Renal cortical epithelial cell (primary cell): ENCODE measurements at regions not wholly inside any gene's neighbourhood (a gene's known extent, or its start where the extent isn't known, plus 50 kb on each side); places are given as distances from the start of the nearest gene placed in this dataset.
A peak's percentile ranks its signal among the peaks of the same experiment; 100 is the strongest.

Source experiments
- DNase-seq: peaks from one replicate; pipeline ENCODE4 v3.0.0-alpha.2; 2011; ENCODE audit warnings: low read depth

GRCh38 chr2:236871500-236872001 is 214.1 kb upstream of the COPS8 start:
- peak; percentile 96 for DNase-seq

- DNase-seq = no peak
Measured at GRCh38 chr2:236872015-236872414, 213.7 kb upstream of the COPS8 start.

GRCh38 chr2:236872981-236873380 is 212.7 kb upstream of the COPS8 start:
- DNase-seq = no peak

- no peak for DNase-seq
Measured at GRCh38 chr2:236873636-236874035, 212.1 kb upstream of the COPS8 start.

GRCh38 chr2:236874866-236875481 is 210.7 kb upstream of the COPS8 start:
- DNase-seq = no peak

GRCh38 chr2:236875906-236876505 is 209.7 kb upstream of the COPS8 start:
- DNase-seq = no peak

GRCh38 chr2:236876642-236877041 is 209.0 kb upstream of the COPS8 start:
- peak; percentile 54 for DNase-seq

- no peak for DNase-seq
Measured at GRCh38 chr2:236877972-236878371, 207.7 kb upstream of the COPS8 start.

- DNase-seq = no peak
Measured at GRCh38 chr2:236879416-236879963, 206.2 kb upstream of the COPS8 start.

- no peak for DNase-seq
Measured at GRCh38 chr2:236882074-236882473, 203.6 kb upstream of the COPS8 start.

- peak; percentile 64 for DNase-seq
Measured at GRCh38 chr2:236882930-236883329, 202.8 kb upstream of the COPS8 start.

- DNase-seq = no peak
Measured at GRCh38 chr2:236883819-236884218, 201.9 kb upstream of the COPS8 start.

- DNase-seq = no peak
Measured at GRCh38 chr2:236884569-236885175, 201.0 kb upstream of the COPS8 start.

- DNase-seq = no peak
Measured at GRCh38 chr2:236886456-236886855, 199.2 kb upstream of the COPS8 start.

GRCh38 chr2:236887531-236887930 is 198.2 kb upstream of the COPS8 start:
- DNase-seq = no peak

GRCh38 chr2:236887953-236888793 is 197.5 kb upstream of the COPS8 start:
- DNase-seq = no peak

- no peak for DNase-seq
Measured at GRCh38 chr2:236888794-236889780, 196.6 kb upstream of the COPS8 start.

GRCh38 chr2:236889791-236890704 is 195.6 kb upstream of the COPS8 start:
- no peak for DNase-seq

- DNase-seq = no peak
Measured at GRCh38 chr2:236892721-236893120, 193.0 kb upstream of the COPS8 start.

GRCh38 chr2:236894791-236895190 is 190.9 kb upstream of the COPS8 start:
- no peak for DNase-seq
